Neural progenitor cell (in vitro differentiated cells): ENCODE measurements at regions not wholly inside any gene's neighbourhood (a gene's known extent, or its start where the extent isn't known, plus 50 kb on each side); places are given as distances from the start of the nearest gene placed in this dataset.

Experiments used
- DNase-seq: peaks from one replicate; pipeline ENCODE4 v3.0.0-alpha.2; 2016; ENCODE audit warnings: low spot score
- H2AFZ ChIP-seq: fragments of 200-600 bp; sonication (generic); replicated peaks from 2 replicates; pipeline ENCODE4 v1.6.1; 2016; ENCODE audit warnings: antibody characterized with exemption
- H3F3A ChIP-seq: fragments of 200-600 bp; sonication (generic); 2 replicates; pipeline ENCODE4 v1.6.1; 2016; ENCODE audit warnings: antibody characterized with exemption, low read depth
- H3K27ac ChIP-seq: fragments of 200-600 bp; sonication (generic); 2 replicates; pipeline ENCODE4 v1.5.1; 2016; ENCODE audit warnings: mild to moderate bottlenecking
- H3K27me3 ChIP-seq: fragments of 200-600 bp; sonication (generic); 2 replicates; pipeline ENCODE4 v1.6.1; 2016; ENCODE audit warnings: mild to moderate bottlenecking, moderate library complexity
- H3K36me3 ChIP-seq: fragments of 200-600 bp; sonication (generic); 2 replicates; pipeline ENCODE4 v1.5.1; 2016
- H3K4me1 ChIP-seq: fragments of 200-600 bp; sonication (generic); 2 replicates; pipeline ENCODE4 v1.6.1; 2016; ENCODE audit warnings: mixed run types
- H3K4me2 ChIP-seq: fragments of 200-600 bp; sonication (generic); 2 replicates; pipeline ENCODE4 v1.6.1; 2016
- H3K4me3 ChIP-seq: fragments of 200-600 bp; sonication (generic); 2 replicates; pipeline ENCODE4 v1.5.1; 2016
- H3K79me2 ChIP-seq: fragments of 200-600 bp; sonication (generic); 2 replicates; pipeline ENCODE4 v1.6.1; 2016; ENCODE audit warnings: low read depth
- H3K9ac ChIP-seq: fragments of 200-600 bp; sonication (generic); 2 replicates; pipeline ENCODE4 v1.6.1; 2016
- H3K9me3 ChIP-seq: fragments of 200-600 bp; sonication (generic); 2 replicates; pipeline ENCODE4 v1.5.1; 2016; ENCODE audit warnings: low read depth
- H4K20me1 ChIP-seq: fragments of 200-600 bp; sonication (generic); 2 replicates; pipeline ENCODE4 v1.6.1; 2016; ENCODE audit warnings: low read depth
- H3K27ac Mint-ChIP-seq: 3 replicates; pipeline ENCODE4 v1.8.0; 2021; ENCODE audit warnings: mixed read lengths
- H3K27me3 Mint-ChIP-seq: 2 replicates; pipeline ENCODE4 v1.8.0; 2022; ENCODE audit warnings: low read depth, mild to moderate bottlenecking, inconsistent platforms, moderate library complexity, mixed read lengths; ENCODE audit not compliant: insufficient read depth
- H3K36me3 Mint-ChIP-seq: 3 replicates; pipeline ENCODE4 v1.8.0; 2021; ENCODE audit warnings: mixed read lengths
- H3K4me1 Mint-ChIP-seq: 3 replicates; pipeline ENCODE4 v1.8.0; 2021; ENCODE audit warnings: mixed read lengths
- H3K4me3 Mint-ChIP-seq: 3 replicates; pipeline ENCODE4 v1.8.0; 2021; ENCODE audit warnings: mild to moderate bottlenecking, moderate library complexity, mixed read lengths
- H3K9me3 Mint-ChIP-seq: 3 replicates; pipeline ENCODE4 v1.8.0; 2020; ENCODE audit warnings: mixed read lengths
- EZH2 ChIP-seq: fragments of 200-600 bp; sonication (generic); IDR thresholded peaks from 2 replicates; pipeline ENCODE4 v1.6.1; 2017; ENCODE audit warnings: antibody characterized with exemption, mild to moderate bottlenecking, moderate library complexity
- EZH2phosphoT487 ChIP-seq: fragments of 200-600 bp; sonication (generic); IDR thresholded peaks from 2 replicates; pipeline ENCODE4 v1.6.1; 2017; ENCODE audit warnings: antibody characterized with exemption
- TF ChIP-seq, protein P1 (sequence below): fragments of 200-600 bp; sonication (generic); IDR thresholded peaks from 2 replicates; pipeline ENCODE4 v1.5.1; 2017; ENCODE audit warnings: antibody characterized with exemption, mild to moderate bottlenecking

DNA sequence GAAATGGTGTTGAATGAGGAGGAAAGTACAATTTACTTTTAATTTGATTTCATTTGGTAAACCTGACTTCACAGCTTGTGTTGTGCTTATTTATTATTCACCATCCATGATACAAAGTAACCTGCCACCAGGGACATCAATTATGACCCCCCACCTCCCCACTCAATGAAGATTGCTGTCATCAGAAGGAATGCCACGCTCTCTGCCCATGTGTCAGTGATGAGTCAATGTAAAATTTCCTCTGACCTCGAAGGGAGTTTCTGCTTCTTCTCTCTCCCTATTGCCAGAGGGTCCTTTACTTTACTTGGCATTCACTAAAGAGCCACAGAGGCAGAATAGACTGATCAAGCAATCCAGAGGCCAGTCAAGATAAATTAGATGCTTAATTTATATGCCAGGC, 759.7 kb downstream of the CDH11 start:
- no peaks in the 10 kb centered on the region for H3K4me1 Mint-ChIP-seq
- Histone ChIP-seq H2AFZ (no peak overlapping the region), H3K79me2 (no peaks in the 10 kb centered on the region), H3K4me3 (no peak overlapping the region), H3K4me2 (no peak overlapping the region), H3K9ac (no peak overlapping the region), H3K9me3 (no peaks in the 10 kb centered on the region), H3K4me1 (no peaks in the 10 kb centered on the region), H4K20me1 (no peaks in the 10 kb centered on the region), H3F3A (no peaks in the 10 kb centered on the region), H3K27me3 (no peaks in the 10 kb centered on the region), H3K36me3 (no peaks in the 10 kb centered on the region), H3K27ac (no peak overlapping the region)
- H3K4me3 Mint-ChIP-seq, result no peak overlapping the region
- no peak for DNase-seq
- no peaks in the 10 kb centered on the region for H3K36me3 Mint-ChIP-seq
- H3K27me3 Mint-ChIP-seq, result peaks cover 2% of the 10 kb centered on the region
- no peak overlapping the region for H3K27ac Mint-ChIP-seq
- no peaks in the 10 kb centered on the region for H3K9me3 Mint-ChIP-seq
- TF ChIP-seq, protein P1, sequence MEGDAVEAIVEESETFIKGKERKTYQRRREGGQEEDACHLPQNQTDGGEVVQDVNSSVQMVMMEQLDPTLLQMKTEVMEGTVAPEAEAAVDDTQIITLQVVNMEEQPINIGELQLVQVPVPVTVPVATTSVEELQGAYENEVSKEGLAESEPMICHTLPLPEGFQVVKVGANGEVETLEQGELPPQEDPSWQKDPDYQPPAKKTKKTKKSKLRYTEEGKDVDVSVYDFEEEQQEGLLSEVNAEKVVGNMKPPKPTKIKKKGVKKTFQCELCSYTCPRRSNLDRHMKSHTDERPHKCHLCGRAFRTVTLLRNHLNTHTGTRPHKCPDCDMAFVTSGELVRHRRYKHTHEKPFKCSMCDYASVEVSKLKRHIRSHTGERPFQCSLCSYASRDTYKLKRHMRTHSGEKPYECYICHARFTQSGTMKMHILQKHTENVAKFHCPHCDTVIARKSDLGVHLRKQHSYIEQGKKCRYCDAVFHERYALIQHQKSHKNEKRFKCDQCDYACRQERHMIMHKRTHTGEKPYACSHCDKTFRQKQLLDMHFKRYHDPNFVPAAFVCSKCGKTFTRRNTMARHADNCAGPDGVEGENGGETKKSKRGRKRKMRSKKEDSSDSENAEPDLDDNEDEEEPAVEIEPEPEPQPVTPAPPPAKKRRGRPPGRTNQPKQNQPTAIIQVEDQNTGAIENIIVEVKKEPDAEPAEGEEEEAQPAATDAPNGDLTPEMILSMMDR, result no peak
- TF ChIP-seq EZH2phosphoT487 (no peak), EZH2 (no peak)

DNA sequence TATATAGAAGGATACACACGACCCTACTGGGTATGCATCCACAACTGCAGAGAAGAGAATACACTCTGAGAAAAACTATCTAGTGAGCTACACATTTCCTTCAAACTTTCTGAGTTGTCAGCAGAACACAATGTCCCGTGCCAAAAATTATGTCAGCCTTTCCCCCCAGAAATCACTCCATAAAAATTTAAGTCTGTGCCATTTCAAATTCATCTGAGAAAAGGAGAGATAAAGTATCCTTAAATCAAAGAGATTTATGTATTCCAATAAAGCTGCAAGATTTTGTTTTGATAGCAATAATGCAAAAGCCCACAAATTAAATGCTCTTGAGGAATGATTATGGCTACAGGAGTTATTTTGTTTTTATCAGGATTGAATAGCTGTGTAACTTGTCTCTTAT, 760.1 kb downstream of the CDH11 start:
- Mint-ChIP-seq H3K27ac (no peak overlapping the region), H3K27me3 (peaks cover 2% of the 10 kb centered on the region), H3K4me3 (no peak overlapping the region), H3K4me1 (no peaks in the 10 kb centered on the region), H3K36me3 (no peaks in the 10 kb centered on the region), H3K9me3 (no peaks in the 10 kb centered on the region)
- no peaks in the 10 kb centered on the region for H3K9me3 ChIP-seq
- no peaks in the 10 kb centered on the region for H3K36me3 ChIP-seq
- H3K4me2 ChIP-seq, result no peak overlapping the region
- no peaks in the 10 kb centered on the region for H3F3A ChIP-seq
- TF ChIP-seq, protein P1, result no peak
- TF ChIP-seq EZH2phosphoT487 (no peak), EZH2 (no peak)
- H2AFZ ChIP-seq, result no peak overlapping the region
- H3K9ac ChIP-seq, result no peak overlapping the region
- no peaks in the 10 kb centered on the region for H3K79me2 ChIP-seq
- H3K4me1 ChIP-seq, result no peaks in the 10 kb centered on the region
- H4K20me1 ChIP-seq, result no peaks in the 10 kb centered on the region
- no peak overlapping the region for H3K4me3 ChIP-seq
- DNase-seq, result no peak
- H3K27me3 ChIP-seq, result no peaks in the 10 kb centered on the region
- H3K27ac ChIP-seq, result no peak overlapping the region

GRCh38 chr16:64358291-64358690, 763.6 kb downstream of the CDH11 start:
- Histone ChIP-seq H3K9ac (no peak overlapping the region), H3K4me2 (no peak overlapping the region), H4K20me1 (no peaks in the 10 kb centered on the region), H3K4me1 (no peaks in the 10 kb centered on the region), H3K36me3 (no peaks in the 10 kb centered on the region), H3K9me3 (no peaks in the 10 kb centered on the region), H3K27ac (no peak overlapping the region), H3F3A (no peaks in the 10 kb centered on the region), H2AFZ (no peak overlapping the region), H3K27me3 (no peaks in the 10 kb centered on the region), H3K79me2 (no peaks in the 10 kb centered on the region), H3K4me3 (no peak overlapping the region)
- no peaks in the 10 kb centered on the region for H3K27me3 Mint-ChIP-seq
- no peak overlapping the region for H3K4me3 Mint-ChIP-seq
- H3K27ac Mint-ChIP-seq, result no peak overlapping the region
- H3K36me3 Mint-ChIP-seq, result no peaks in the 10 kb centered on the region
- no peaks in the 10 kb centered on the region for H3K4me1 Mint-ChIP-seq
- H3K9me3 Mint-ChIP-seq, result no peaks in the 10 kb centered on the region
- DNase-seq, result no peak
- TF ChIP-seq EZH2phosphoT487, result no peak

- Histone ChIP-seq H3K27me3 (no peaks in the 10 kb centered on the region), H3K4me3 (no peak overlapping the region), H3K4me2 (no peak overlapping the region), H4K20me1 (no peaks in the 10 kb centered on the region), H3K9ac (no peak overlapping the region), H3K79me2 (no peaks in the 10 kb centered on the region), H2AFZ (peak overlapping the region; percentile 13), H3F3A (no peaks in the 10 kb centered on the region), H3K4me1 (no peaks in the 10 kb centered on the region), H3K27ac (no peak overlapping the region), H3K9me3 (no peaks in the 10 kb centered on the region), H3K36me3 (no peaks in the 10 kb centered on the region)
- H3K4me3 Mint-ChIP-seq, result no peak overlapping the region
- H3K4me1 Mint-ChIP-seq, result peaks cover 6% of the 10 kb centered on the region
- no peaks in the 10 kb centered on the region for H3K27me3 Mint-ChIP-seq
- no peak for DNase-seq
- H3K27ac Mint-ChIP-seq, result no peak overlapping the region
- H3K9me3 Mint-ChIP-seq, result peaks cover 3% of the 10 kb centered on the region
- H3K36me3 Mint-ChIP-seq, result no peaks in the 10 kb centered on the region
- no peak for TF ChIP-seq EZH2
- TF ChIP-seq EZH2phosphoT487, result no peak
These were observed 765.6 kb downstream of the CDH11 start for GRCh38 chr16:64356267-64356666.
